ENCODE measurements at regions not wholly inside any gene's neighbourhood (a gene's known extent, or its start where the extent isn't known, plus 50 kb on each side); places are given as distances from the start of the nearest gene placed in this dataset.

- DNase-seq (ENCODE audit: extremely low spot score), result no peak
- ChIA-PET CTCF (no interaction called here), POLR2A (no interaction called here)
- TF ChIP-seq CTCF (IDR thresholded peaks at IDR 0.05; ENCODE audit: control extremely low read depth, extremely low read depth, low read depth, missing control alignments), result no peak
Observed at GRCh38 chr15:38709196-38709595, 144.6 kb upstream of the RASGRP1 start.

- no peak for DNase-seq (ENCODE audit: extremely low spot score)
- no peak for TF ChIP-seq CTCF (IDR thresholded peaks at IDR 0.05; ENCODE audit: control extremely low read depth, extremely low read depth, low read depth, missing control alignments)
- ChIA-PET POLR2A (no interaction called here), CTCF (interaction anchor here (1.0 to 4.3 kb wide), 5 partner anchors 8 to 24 kb away, joined by 3 to 26 read pairs (median 5); no protein-coding TSS in a partner anchor)
Observed at GRCh38 chr15:38714309-38715072, 149.9 kb upstream of the RASGRP1 start.

- no peak for TF ChIP-seq CTCF (IDR thresholded peaks at IDR 0.05; ENCODE audit: control extremely low read depth, extremely low read depth, low read depth, missing control alignments)
- ChIA-PET POLR2A (no interaction called here), CTCF (interaction anchor here (2.7 kb wide), 1 partner anchor 14 kb away, joined by 16 read pairs; no protein-coding TSS in a partner anchor)
- DNase-seq (ENCODE audit: extremely low spot score), result no peak
Observed at GRCh38 chr15:38720893-38721567, 156.4 kb upstream of the RASGRP1 start.

GRCh38 chr15:38721568-38721945, 156.9 kb upstream of the RASGRP1 start:
- ChIA-PET CTCF (interaction anchor here (2.7 kb wide), 1 partner anchor 14 kb away, joined by 16 read pairs; no protein-coding TSS in a partner anchor), POLR2A (no interaction called here)
- no peak for DNase-seq (ENCODE audit: extremely low spot score)
- no peak for TF ChIP-seq CTCF (IDR thresholded peaks at IDR 0.05; ENCODE audit: control extremely low read depth, extremely low read depth, low read depth, missing control alignments)

GRCh38 chr15:38722236-38722635, 157.6 kb upstream of the RASGRP1 start:
- ChIA-PET POLR2A (no interaction called here), CTCF (interaction anchor here (0.7 to 2.7 kb wide), 7 partner anchors 10 to 1035 kb away, joined by 3 to 16 read pairs (median 5); no protein-coding TSS in a partner anchor)
- TF ChIP-seq CTCF (IDR thresholded peaks at IDR 0.05; ENCODE audit: control extremely low read depth, extremely low read depth, low read depth, missing control alignments), result no peak

GRCh38 chr15:38724827-38725226, 160.2 kb upstream of the RASGRP1 start:
- DNase-seq (ENCODE audit: extremely low spot score), result no peak
- no peak for TF ChIP-seq CTCF (IDR thresholded peaks at IDR 0.05; ENCODE audit: control extremely low read depth, extremely low read depth, low read depth, missing control alignments)
- ChIA-PET CTCF (interaction anchor here (1.6 to 2.0 kb wide), 2 partner anchors 12 to 17 kb away, joined by 6 to 7 read pairs; no protein-coding TSS in a partner anchor), POLR2A (no interaction called here)

More at GRCh38 chr15:38722236-38722635, 157.6 kb upstream of the RASGRP1 start:
- DNase-seq (ENCODE audit: extremely low spot score), result no peak

All from GM10248 (cell line).